SHP77 (cell line): ENCODE measurements at regions not wholly inside any gene's neighbourhood (a gene's known extent, or its start where the extent isn't known, plus 50 kb on each side); places are given as distances from the start of the nearest gene placed in this dataset.
"Not testable (repeated sequence)": the region's sequence is repeated elsewhere in the genome, so short reads cannot be mapped to it uniquely, and the experiment has no call there.

Experiments used
- DNase-seq, 2 experiments: peaks; one replicate each; lab custom pipeline; 2025; lab: John Stamatoyannopoulos, UW

DNA sequence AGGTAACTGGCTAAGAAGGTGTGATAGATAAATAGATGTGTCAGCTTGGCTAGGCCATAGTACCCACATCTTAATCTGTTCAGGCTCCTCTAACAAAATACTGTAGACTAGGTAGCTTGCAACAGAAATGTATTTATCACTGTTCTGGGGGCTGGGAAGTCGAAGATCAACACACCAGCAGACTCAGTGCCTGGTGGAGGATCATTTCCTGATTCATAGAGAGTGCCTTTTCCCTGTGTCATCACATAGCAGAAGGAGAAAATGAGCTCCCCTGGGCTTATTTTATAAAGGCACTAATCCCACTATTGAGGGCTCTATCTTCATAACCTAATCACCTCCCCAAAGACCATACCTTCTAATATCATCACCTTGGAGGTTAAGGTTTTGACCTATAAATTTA, 532.7 kb upstream of the OLFM3 start:
- DNase-seq: no peak

DNA sequence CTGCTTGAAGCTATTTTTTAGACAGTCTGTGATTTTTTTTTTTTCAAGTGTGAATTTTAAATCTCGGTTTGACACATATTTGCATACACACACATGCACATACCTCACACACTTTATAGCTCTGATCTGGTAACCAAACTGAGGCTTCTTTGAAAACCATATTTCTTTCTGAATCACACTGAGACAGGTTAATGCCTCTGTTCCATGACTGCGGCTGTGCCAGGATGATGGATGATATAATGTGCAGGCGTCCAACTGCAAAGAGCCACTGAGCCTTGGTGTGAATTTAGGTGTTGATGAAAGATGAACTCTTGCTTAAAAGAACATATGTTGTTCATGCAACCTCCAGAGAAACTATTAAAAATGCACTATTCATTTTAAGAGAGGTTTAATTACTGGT, 504.0 kb upstream of the OLFM3 start:
- DNase-seq: no peak

GRCh38 chr1:102498929-102499328, 502.2 kb upstream of the OLFM3 start:
- no peak for DNase-seq

DNA sequence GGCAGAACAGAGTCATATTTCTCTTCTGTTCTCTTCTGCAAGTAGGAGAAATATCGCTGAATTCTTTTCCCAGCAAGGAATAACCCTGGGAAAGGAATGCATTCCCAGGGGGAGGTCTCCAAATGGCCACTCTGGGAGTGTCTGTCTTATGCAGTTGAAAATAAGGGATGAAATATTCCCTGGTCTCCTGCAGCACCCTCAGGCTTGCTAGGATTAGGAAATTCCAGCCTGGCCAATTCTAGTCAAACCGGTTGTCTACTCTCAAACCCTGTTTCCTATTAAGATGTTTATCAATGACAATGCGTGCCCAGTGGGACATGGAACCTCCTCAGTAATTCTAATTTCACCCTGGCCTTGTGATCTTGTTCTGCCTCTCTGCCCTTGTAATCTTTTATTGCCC, 501.1 kb upstream of the OLFM3 start:
- DNase-seq: not testable (repeated sequence)

- DNase-seq: no peak
Measured at GRCh38 chr1:102472520-102472919, 475.8 kb upstream of the OLFM3 start.

- no peak for DNase-seq
Measured at GRCh38 chr1:102470767-102471166, 474.0 kb upstream of the OLFM3 start.

- no peak for DNase-seq
Measured at GRCh38 chr1:102466487-102466886, 469.8 kb upstream of the OLFM3 start.

DNA sequence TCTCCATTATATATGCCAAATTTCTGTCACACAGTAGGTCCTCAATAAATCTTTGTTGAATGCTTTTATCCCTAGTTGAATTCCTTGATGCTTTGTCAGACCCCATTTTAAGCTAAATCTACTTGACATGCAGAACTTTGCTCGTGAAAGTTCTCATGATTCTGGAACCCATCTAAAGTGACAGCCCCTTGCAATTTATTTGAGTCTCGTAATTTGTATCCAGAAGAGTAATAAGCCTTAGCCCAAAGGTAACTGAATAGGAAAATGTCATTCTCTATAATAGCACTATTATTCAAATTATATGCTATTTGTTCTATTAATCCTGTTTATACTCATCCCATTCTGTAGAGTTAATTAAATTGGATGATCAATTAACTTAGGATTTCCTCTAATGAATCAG, 466.6 kb upstream of the OLFM3 start:
- no peak for DNase-seq

DNA sequence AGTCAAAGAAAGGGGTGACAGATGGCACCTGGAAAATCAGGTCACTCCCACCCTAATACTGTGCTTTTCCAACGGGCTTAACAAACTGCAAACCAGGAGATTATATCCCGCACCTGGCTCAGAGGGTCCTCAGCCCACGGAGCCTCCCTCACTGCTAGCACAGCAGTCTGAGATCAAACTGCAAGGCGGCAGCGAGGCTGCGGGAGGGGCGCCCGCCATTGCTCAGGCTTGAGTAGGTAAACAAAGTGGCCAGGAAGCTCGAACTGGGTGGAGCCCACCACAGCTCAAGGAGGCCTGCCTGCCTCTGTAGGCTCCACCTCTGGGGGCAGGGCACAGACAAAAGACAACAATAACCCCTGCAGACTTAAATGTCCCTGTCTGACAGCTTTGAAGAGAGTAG, 445.6 kb upstream of the OLFM3 start:
- DNase-seq: not testable (repeated sequence)

DNA sequence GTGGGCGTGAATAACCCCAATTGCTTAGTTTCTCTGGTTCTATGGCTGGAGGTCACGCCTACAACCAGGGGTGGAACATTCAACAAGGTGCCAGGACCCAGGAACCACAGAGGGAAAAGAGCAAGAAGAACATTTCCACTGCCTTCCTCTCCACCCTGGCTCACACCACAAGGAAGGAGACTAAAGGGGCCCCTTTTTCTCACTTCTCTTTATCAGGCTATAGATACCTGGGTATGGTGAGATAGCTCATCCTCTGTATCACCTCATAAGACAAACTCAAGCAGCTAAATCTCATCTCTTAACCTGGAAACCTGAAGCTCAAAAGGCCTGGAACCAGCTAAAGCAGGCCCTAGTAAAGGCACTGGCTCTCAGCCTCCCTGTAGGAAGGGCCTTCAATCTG, 438.8 kb upstream of the OLFM3 start:
- DNase-seq: no peak

DNA sequence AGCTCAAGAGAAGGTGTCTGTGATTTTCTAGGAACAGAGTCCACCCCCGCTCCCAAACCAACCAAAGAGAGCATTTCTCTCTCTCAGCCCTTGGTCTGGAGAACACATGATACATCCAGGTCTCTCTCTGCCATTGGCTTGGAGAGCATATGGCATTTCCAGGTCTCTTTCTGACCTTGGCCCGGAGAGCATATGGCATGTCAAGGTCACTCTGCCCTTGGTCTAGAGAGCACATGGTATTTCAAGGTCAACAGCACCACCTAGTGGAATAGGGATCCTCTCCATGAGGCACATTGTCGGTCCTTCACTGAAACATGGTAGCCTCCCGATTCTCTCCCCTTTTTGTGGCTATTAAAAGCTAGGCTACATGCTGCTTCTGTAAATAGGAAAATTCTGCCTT, 437.7 kb upstream of the OLFM3 start:
- peak; percentile 45 to 52 for DNase-seq

- no peak for DNase-seq
Measured at GRCh38 chr1:102431253-102431652, 434.5 kb upstream of the OLFM3 start.

DNA sequence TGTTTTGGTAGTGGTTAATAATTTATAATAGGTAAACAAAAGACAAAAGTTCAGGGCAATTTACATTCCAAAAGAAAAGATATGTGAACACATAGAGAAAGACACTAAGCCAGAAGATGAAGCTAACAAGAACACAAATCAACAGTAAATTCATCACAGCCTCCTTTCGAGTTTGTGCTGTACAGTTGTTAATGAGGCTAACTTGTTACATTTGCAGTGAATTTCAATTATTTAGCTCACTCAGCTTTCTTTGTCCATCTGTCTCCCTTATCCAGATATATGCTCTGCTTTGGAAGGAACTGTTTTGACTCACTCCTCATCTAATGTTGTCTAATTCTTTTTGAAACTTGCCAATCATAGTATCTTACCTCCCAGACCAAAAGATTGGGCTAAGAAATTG, 423.3 kb upstream of the OLFM3 start:
- DNase-seq: no peak
